HepG2 (cell line): ENCODE measurements at regions not wholly inside any gene's neighbourhood (a gene's known extent, or its start where the extent isn't known, plus 50 kb on each side); places are given as distances from the start of the nearest gene placed in this dataset.

Source experiments
- ATAC-seq: fragments of 200-7000 bp; cut with Tn5 transposase; 3 replicates; pipeline ENCODE4 v1.9.1; 2020; ENCODE audit warnings: mild to moderate bottlenecking, moderate library complexity
- BruUV-seq: library from RNA; stranded (reverse); fragments of 400-500 nt; replicated peaks from 2 replicates; lab custom pipeline; 2021; lab: Mats Ljungman, UMichigan
- CTCF ChIA-PET: fragments of 300-600 bp; formaldehyde crosslinking; extraction: SDS; loops from one replicate; lab custom pipeline; 2021; ENCODE audit warnings: low total read pairs, inconsistent platforms, low intra/inter-chr PET ratio; lab: Yijun Ruan, JAX
- POLR2A ChIA-PET: fragments of 350-600 bp; sonication (Branson Sonifier 250); formaldehyde crosslinking; loops from one replicate; lab custom pipeline; 2020; ENCODE audit warnings: antibody characterized with exemption, inconsistent platforms; lab: Yijun Ruan, JAX
- DNase-seq: peaks from one replicate; pipeline ENCODE4 v3.0.0-alpha.2; 2015; ENCODE audit warnings: low spot score
- FAIRE-seq: peaks from 3 replicates; lab custom pipeline; 2011; peaks lifted over from hg19 to GRCh38; lab: Jason Lieb, UNC
- H2AFZ ChIP-seq: one replicate; pipeline ENCODE4 v1.6.1; 2011; ENCODE audit warnings: low read length, inconsistent platforms
- H3K27ac ChIP-seq: fragments of 300-600 bp; 3 replicates; pipeline ENCODE4 v1.8.0; 2011; ENCODE audit warnings: mixed run types, mild to moderate bottlenecking, mixed read lengths, low read length, inconsistent platforms; ENCODE audit not compliant: insufficient read depth; ENCODE audit errors: extremely low read length
- H3K27me3 ChIP-seq, 2 experiments: fragments of 200-600 bp in 1 of 2; 2 replicates in 1 of 2; 3 replicates in 1 of 2; pipeline versions ENCODE4 v1.6.0 to v1.8.0; 2011; ENCODE audit warnings: low read length in 2 of 2, mild to moderate bottlenecking in 2 of 2, moderate library complexity in 2 of 2, inconsistent platforms in 1 of 2; ENCODE audit not compliant: insufficient read depth in 2 of 2, control insufficient read depth in 1 of 2
- H3K36me3 ChIP-seq, 2 experiments: fragments of 200-600 bp in 1 of 2; replicated peaks in 1 of 2; 2 replicates in 1 of 2; 3 replicates in 1 of 2; pipeline versions ENCODE4 v1.5.1 to v1.8.0; 2011; ENCODE audit warnings: low read length in 2 of 2, inconsistent platforms in 1 of 2; ENCODE audit not compliant: insufficient read depth in 2 of 2, control insufficient read depth in 1 of 2
- H3K4me1 ChIP-seq: 2 replicates; pipeline ENCODE4 v1.5.1; 2012; ENCODE audit warnings: low read length, inconsistent platforms; ENCODE audit not compliant: insufficient read depth
- H3K4me2 ChIP-seq: 2 replicates; pipeline ENCODE4 v1.6.0; 2011; ENCODE audit warnings: low read depth, low read length, inconsistent platforms
- H3K4me3 ChIP-seq, 3 experiments: fragments of 200-600 bp in 1 of 3; sonication (generic), shearing (Covaris generic) in 1 of 3; replicated peaks in 1 of 3; 2 replicates each; pipeline ENCODE4 v1.5.1; 2011 to 2016; ENCODE audit warnings: low read length in 3 of 3, inconsistent platforms in 2 of 3, low read depth in 2 of 3, mild to moderate bottlenecking in 2 of 3, control low read depth in 1 of 3, mixed read lengths in 1 of 3; ENCODE audit not compliant: insufficient read depth in 1 of 3
- H3K79me2 ChIP-seq: one replicate; pipeline ENCODE4 v1.6.1; 2011; ENCODE audit warnings: low read length, inconsistent platforms; ENCODE audit not compliant: insufficient read depth
- H3K9ac ChIP-seq: 2 replicates; pipeline ENCODE4 v1.6.0; 2011; ENCODE audit warnings: mild to moderate bottlenecking, low read depth, low read length, inconsistent platforms; ENCODE audit not compliant: insufficient read depth
- H3K9me3 ChIP-seq: 2 replicates; pipeline ENCODE4 v1.5.1; 2012; ENCODE audit warnings: mild to moderate bottlenecking, low read length
- H4K20me1 ChIP-seq: 2 replicates; pipeline ENCODE4 v1.6.0; 2011; ENCODE audit warnings: inconsistent platforms, mild to moderate bottlenecking, low read length, moderate library complexity; ENCODE audit not compliant: insufficient read depth
- CEBPB ChIP-seq: IDR thresholded peaks from 2 replicates; pipeline ENCODE4 v1.6.1; 2011; ENCODE audit warnings: low read depth, low read length, improper control_type of control experiment, borderline replicate concordance
- DMAP1 ChIP-seq: IDR thresholded peaks from 2 replicates; pipeline ENCODE4 v1.6.1; 2016
- FOXO1 ChIP-seq: sonication (generic); formaldehyde crosslinking; IDR thresholded peaks from 2 replicates; pipeline ENCODE4 v1.4.0; 2020; ENCODE audit warnings: missing genetic modification reagents
- KMT2B ChIP-seq: IDR thresholded peaks from 2 replicates; pipeline ENCODE4 v1.6.1; 2016; ENCODE audit warnings: missing genetic modification reagents, missing compliant biosample characterization
- SAP130 ChIP-seq: IDR thresholded peaks from 2 replicates; pipeline ENCODE4 v1.6.1; 2016; ENCODE audit warnings: low read depth
- SMARCE1 ChIP-seq: fragments of 450-650 bp; IDR thresholded peaks from 2 replicates; pipeline ENCODE4 v1.6.1; 2017; ENCODE audit warnings: borderline replicate concordance
- SP4 ChIP-seq: sonication (generic); formaldehyde crosslinking; IDR thresholded peaks from 2 replicates; pipeline ENCODE4 v1.8.1; 2023; ENCODE audit warnings: mild to moderate bottlenecking, missing genetic modification reagents
- TFDP2 ChIP-seq: sonication (generic); formaldehyde crosslinking; IDR thresholded peaks from 2 replicates; pipeline ENCODE4 v1.4.0; 2020; ENCODE audit warnings: missing genetic modification reagents
- ZNF282 ChIP-seq: fragments of 450-650 bp; IDR thresholded peaks from 2 replicates; pipeline ENCODE4 v1.6.1; 2018; ENCODE audit not compliant: partially characterized antibody
- ZNF407 ChIP-seq: sonication (generic); formaldehyde crosslinking; IDR thresholded peaks from one replicate; pipeline ENCODE4 v1.5.1; 2020; ENCODE audit warnings: mild to moderate bottlenecking, missing genetic modification reagents; ENCODE audit errors: not compliant biosample characterization
- ZNF432 ChIP-seq: sonication (generic); formaldehyde crosslinking; IDR thresholded peaks from 2 replicates; pipeline ENCODE4 v1.5.0; 2020; ENCODE audit warnings: missing genetic modification reagents, mild to moderate bottlenecking, borderline replicate concordance
- ZNF451 ChIP-seq: sonication (generic); formaldehyde crosslinking; IDR thresholded peaks from 2 replicates; pipeline ENCODE4 v1.5.0; 2020; ENCODE audit warnings: mild to moderate bottlenecking, missing genetic modification reagents
- ZNF503 ChIP-seq: sonication (generic); formaldehyde crosslinking; IDR thresholded peaks from 2 replicates; pipeline ENCODE4 v1.4.0; 2020; ENCODE audit warnings: missing genetic modification reagents
- ZNF550 ChIP-seq: sonication (generic); formaldehyde crosslinking; IDR thresholded peaks from 2 replicates; pipeline ENCODE4 v1.4.0; 2020; ENCODE audit warnings: mild to moderate bottlenecking, missing genetic modification reagents, borderline replicate concordance
- ZNF83 ChIP-seq: sonication (generic); formaldehyde crosslinking; IDR thresholded peaks from 2 replicates; pipeline ENCODE4 v1.4.0; 2020; ENCODE audit warnings: missing genetic modification reagents, mild to moderate bottlenecking, borderline replicate concordance
- WGBS: methylation state at CpG from one replicate; pipeline ENCODE4 v1.1.6; 2017; ENCODE audit warnings: low lambda C conversion rate; 5-methylcytosine and 5-hydroxymethylcytosine counted together
- in situ Hi-C: cut with HindIII; loops from 2 replicates; pipeline ENCODE4 v1.10.0; 2017; ENCODE audit warnings: low pct_unique_long_range_greater_than_20kb; ENCODE audit not compliant: extremely low pct_ligation_motif_present
- intact Hi-C: fragments of 100-400 bp; cut with micrococcal nuclease; formaldehyde crosslinking; loops from one replicate; pipeline ENCODE4 v1.10.0; 2022; ENCODE audit not compliant: unreplicated experiment

- H3K36me3 ChIP-seq = no peaks in the 10 kb centered on the region
- DNase-seq (no peak), ATAC-seq (no peak), FAIRE-seq (no peak)
- 18% methylated on average over 6 of the region's 6 CpGs for WGBS
- H3K4me1 ChIP-seq = no peaks in the 10 kb centered on the region
- TF ChIP-seq ZNF550 (no peak), SMARCE1 (no peak), ZNF282 (no peak), ZNF432 (no peak), CEBPB (no peak), DMAP1 (no peak), SP4 (no peak), ZNF503 (CRISPR knock-in tag) (no peak), TFDP2 (CRISPR knock-in tag) (no peak), KMT2B (no peak), ZNF451 (no peak), FOXO1 (CRISPR knock-in tag) (no peak), ZNF83 (CRISPR knock-in tag) (no peak), ZNF407 (CRISPR knock-in tag) (no peak), SAP130 (no peak)
- no peak overlapping the region for H3K9ac ChIP-seq
- H3K27me3 ChIP-seq = no peaks in the 10 kb centered on the region
- H4K20me1 ChIP-seq = no peaks in the 10 kb centered on the region
- H3K4me2 ChIP-seq = no peak overlapping the region
- no TSS peak for BruUV-seq
- H3K79me2 ChIP-seq = no peaks in the 10 kb centered on the region
- no peak overlapping the region for H3K4me3 ChIP-seq
- ChIA-PET CTCF (no interaction called here), POLR2A (no interaction called here)
- H2AFZ ChIP-seq = no peak overlapping the region
- H3K9me3 ChIP-seq = peaks cover 37% of the 10 kb centered on the region
- in situ Hi-C loops (no loop called here), intact Hi-C loops (no loop called here)
- no peak overlapping the region for H3K27ac ChIP-seq
Measured at GRCh38 chr9:26034786-26035185, 356.5 kb upstream of the TUSC1 start.
